ENCODE measurements at regions not wholly inside any gene's neighbourhood (a gene's known extent, or its start where the extent isn't known, plus 50 kb on each side); places are given as distances from the start of the nearest gene placed in this dataset.

- TF ChIP-seq CTCF (IDR thresholded peaks at IDR 0.05; ENCODE audit: control extremely low read depth in 1 of 3, insufficient read depth in 1 of 3, low read depth in 1 of 3, low read length in 3 of 3) = no peak
Measured at GRCh38 chr17:77329741-77330531, 189.2 kb downstream of the SEC14L1 start (continued).
